ENCODE measurements at regions not wholly inside any gene's neighbourhood (a gene's known extent, or its start where the extent isn't known, plus 50 kb on each side); places are given as distances from the start of the nearest gene placed in this dataset.

- intact Hi-C loops (cut with DNase I) = no loop called here
- H3K27ac ChIP-seq = no peak overlapping the region
- peaks cover 0 to 6% (median 0%) of the 10 kb centered on the region in 11 donors for H3K9me3 ChIP-seq
- TF ChIP-seq CTCF (IDR thresholded peaks at IDR 0.05) = no peak
- no peaks in the 10 kb centered on the region for H3K27me3 ChIP-seq
- H3K36me3 ChIP-seq = no peaks in the 10 kb centered on the region
- no peak overlapping the region for H3K4me3 ChIP-seq
- ATAC-seq (no peak), DNase-seq (no peak)
- WGBS, 2 donors = 94 to 95% methylated on average over 2 of the region's 2 CpGs
- H3K4me1 ChIP-seq = no peaks in the 10 kb centered on the region
Observed at GRCh38 chr11:14593671-14594070, 49.9 kb upstream of the PDE3B start.
